HepG2 (cell line): ENCODE measurements at regions not wholly inside any gene's neighbourhood (a gene's known extent, or its start where the extent isn't known, plus 50 kb on each side); places are given as distances from the start of the nearest gene placed in this dataset.

ENCODE experiments used
- ATAC-seq: fragments of 200-7000 bp; cut with Tn5 transposase; 3 replicates; pipeline ENCODE4 v1.9.1; 2020; ENCODE audit warnings: mild to moderate bottlenecking, moderate library complexity
- BruUV-seq: library from RNA; stranded (reverse); fragments of 400-500 nt; replicated peaks from 2 replicates; lab custom pipeline; 2021; lab: Mats Ljungman, UMichigan
- CTCF ChIA-PET: fragments of 300-600 bp; formaldehyde crosslinking; extraction: SDS; loops from one replicate; lab custom pipeline; 2021; ENCODE audit warnings: low total read pairs, inconsistent platforms, low intra/inter-chr PET ratio; lab: Yijun Ruan, JAX
- POLR2A ChIA-PET: fragments of 350-600 bp; sonication (Branson Sonifier 250); formaldehyde crosslinking; loops from one replicate; lab custom pipeline; 2020; ENCODE audit warnings: antibody characterized with exemption, inconsistent platforms; lab: Yijun Ruan, JAX
- DNase-seq: peaks from one replicate; pipeline ENCODE4 v3.0.0-alpha.2; 2015; ENCODE audit warnings: low spot score
- FAIRE-seq: peaks from 3 replicates; lab custom pipeline; 2011; peaks lifted over from hg19 to GRCh38; lab: Jason Lieb, UNC
- H2AFZ ChIP-seq: one replicate; pipeline ENCODE4 v1.6.1; 2011; ENCODE audit warnings: low read length, inconsistent platforms
- H3K27ac ChIP-seq: fragments of 300-600 bp; 3 replicates; pipeline ENCODE4 v1.8.0; 2011; ENCODE audit warnings: mixed run types, mild to moderate bottlenecking, mixed read lengths, low read length, inconsistent platforms; ENCODE audit not compliant: insufficient read depth; ENCODE audit errors: extremely low read length
- H3K27me3 ChIP-seq, 2 experiments: fragments of 200-600 bp in 1 of 2; 2 replicates in 1 of 2; 3 replicates in 1 of 2; pipeline versions ENCODE4 v1.6.0 to v1.8.0; 2011; ENCODE audit warnings: low read length in 2 of 2, mild to moderate bottlenecking in 2 of 2, moderate library complexity in 2 of 2, inconsistent platforms in 1 of 2; ENCODE audit not compliant: insufficient read depth in 2 of 2, control insufficient read depth in 1 of 2
- H3K36me3 ChIP-seq, 2 experiments: fragments of 200-600 bp in 1 of 2; replicated peaks in 1 of 2; 2 replicates in 1 of 2; 3 replicates in 1 of 2; pipeline versions ENCODE4 v1.5.1 to v1.8.0; 2011; ENCODE audit warnings: low read length in 2 of 2, inconsistent platforms in 1 of 2; ENCODE audit not compliant: insufficient read depth in 2 of 2, control insufficient read depth in 1 of 2
- H3K4me1 ChIP-seq: 2 replicates; pipeline ENCODE4 v1.5.1; 2012; ENCODE audit warnings: low read length, inconsistent platforms; ENCODE audit not compliant: insufficient read depth
- H3K4me2 ChIP-seq: 2 replicates; pipeline ENCODE4 v1.6.0; 2011; ENCODE audit warnings: low read depth, low read length, inconsistent platforms
- H3K4me3 ChIP-seq, 3 experiments: fragments of 200-600 bp in 1 of 3; sonication (generic), shearing (Covaris generic) in 1 of 3; replicated peaks in 1 of 3; 2 replicates each; pipeline ENCODE4 v1.5.1; 2011 to 2016; ENCODE audit warnings: low read length in 3 of 3, inconsistent platforms in 2 of 3, low read depth in 2 of 3, mild to moderate bottlenecking in 2 of 3, control low read depth in 1 of 3, mixed read lengths in 1 of 3; ENCODE audit not compliant: insufficient read depth in 1 of 3
- H3K79me2 ChIP-seq: one replicate; pipeline ENCODE4 v1.6.1; 2011; ENCODE audit warnings: low read length, inconsistent platforms; ENCODE audit not compliant: insufficient read depth
- H3K9ac ChIP-seq: 2 replicates; pipeline ENCODE4 v1.6.0; 2011; ENCODE audit warnings: mild to moderate bottlenecking, low read depth, low read length, inconsistent platforms; ENCODE audit not compliant: insufficient read depth
- H3K9me3 ChIP-seq: 2 replicates; pipeline ENCODE4 v1.5.1; 2012; ENCODE audit warnings: mild to moderate bottlenecking, low read length
- H4K20me1 ChIP-seq: 2 replicates; pipeline ENCODE4 v1.6.0; 2011; ENCODE audit warnings: inconsistent platforms, mild to moderate bottlenecking, low read length, moderate library complexity; ENCODE audit not compliant: insufficient read depth
- RBM22 ChIP-seq: fragments of 200-400 bp; formaldehyde crosslinking; optimal IDR thresholded peaks from 2 replicates; pipeline ENCODE3; 2017; ENCODE audit warnings: mild to moderate bottlenecking, low read length, moderate library complexity
- ZNF333 ChIP-seq: sonication (generic); formaldehyde crosslinking; IDR thresholded peaks from 2 replicates; pipeline ENCODE4 v1.4.0; 2020; ENCODE audit warnings: mild to moderate bottlenecking, missing genetic modification reagents, borderline replicate concordance
- ZNF552 ChIP-seq: sonication (generic); formaldehyde crosslinking; IDR thresholded peaks from 2 replicates; pipeline ENCODE4 v1.9.0; 2022; ENCODE audit warnings: missing genetic modification reagents, mild to moderate bottlenecking, borderline replicate concordance
- ZNF629 ChIP-seq: sonication (generic); formaldehyde crosslinking; conservative IDR thresholded peaks from 2 replicates; pipeline ENCODE4 v1.5.0; 2020; ENCODE audit warnings: missing genetic modification reagents
- WGBS: methylation state at CpG from one replicate; pipeline ENCODE4 v1.1.6; 2017; ENCODE audit warnings: low lambda C conversion rate; 5-methylcytosine and 5-hydroxymethylcytosine counted together
- in situ Hi-C: cut with HindIII; loops from 2 replicates; pipeline ENCODE4 v1.10.0; 2017; ENCODE audit warnings: low pct_unique_long_range_greater_than_20kb; ENCODE audit not compliant: extremely low pct_ligation_motif_present
- intact Hi-C: fragments of 100-400 bp; cut with micrococcal nuclease; formaldehyde crosslinking; loops from one replicate; pipeline ENCODE4 v1.10.0; 2022; ENCODE audit not compliant: unreplicated experiment

GRCh38 chr12:115341442-115341841, 657.5 kb upstream of the TBX3 start:
- FAIRE-seq: no peak
- in situ Hi-C loops: no loop called here
- Histone ChIP-seq H3K9me3 (no peaks in the 10 kb centered on the region), H3K4me2 (no peak overlapping the region), H3K4me1 (no peaks in the 10 kb centered on the region), H2AFZ (no peak overlapping the region), H3K27ac (no peak overlapping the region), H3K27me3 (peaks cover 0 to 5% of the 10 kb centered on the region in 2 experiments; a peak in 1 of 5 replicates), H4K20me1 (no peaks in the 10 kb centered on the region), H3K4me3 (no peak overlapping the region)
- ChIA-PET POLR2A (no interaction called here), CTCF (no interaction called here)
- no TSS peak for BruUV-seq
- no peak for DNase-seq
- WGBS: 2% methylated on average over 4 of the region's 6 CpGs
- no peak for TF ChIP-seq ZNF552 (CRISPR knock-in tag)
- no peak for TF ChIP-seq RBM22
- TF ChIP-seq, all 625 proteins: peak for 0
- intact Hi-C loops: no loop called here
- no peaks in the 10 kb centered on the region for H3K79me2 ChIP-seq
- no peaks in the 10 kb centered on the region for H3K36me3 ChIP-seq
- no peak overlapping the region for H3K9ac ChIP-seq
- ATAC-seq: no peak

DNA sequence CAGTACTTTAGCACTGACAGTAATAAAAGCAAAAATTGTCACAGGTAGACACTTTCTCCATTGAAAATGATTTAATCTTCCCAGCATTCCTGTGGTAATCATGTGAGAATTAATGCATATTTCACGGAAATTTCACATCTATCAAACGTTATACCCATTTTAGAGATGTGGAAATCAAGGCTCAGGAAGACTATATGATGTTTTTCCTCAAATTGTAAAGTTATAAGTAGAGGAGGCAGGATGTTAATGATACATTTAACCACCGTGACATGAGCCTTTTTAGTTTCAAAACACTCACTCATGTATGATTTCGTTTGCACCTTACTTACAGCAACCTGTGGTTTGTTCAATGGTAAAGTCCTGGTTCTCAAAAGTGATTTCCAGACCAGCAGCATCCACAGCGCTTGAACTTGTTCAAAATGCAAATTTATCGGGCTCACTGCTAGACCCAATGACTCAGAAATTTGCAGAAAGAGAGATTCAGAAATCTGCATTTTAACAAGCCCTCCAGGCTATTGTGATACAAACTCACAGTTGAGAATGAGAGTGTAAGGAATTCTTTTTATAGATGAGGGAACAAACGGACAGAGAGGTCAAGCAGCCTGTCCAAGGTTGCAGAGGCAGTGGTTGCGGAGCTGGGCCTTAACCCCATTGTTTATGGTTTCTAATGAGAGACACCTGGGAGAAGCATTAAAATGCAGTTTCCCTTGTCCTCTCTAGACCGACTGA, 654.8 kb upstream of the TBX3 start:
- ChIA-PET CTCF (no interaction called here), POLR2A (no interaction called here)
- Histone ChIP-seq H3K36me3 (no peaks in the 10 kb centered on the region), H4K20me1 (no peaks in the 10 kb centered on the region), H3K4me1 (no peaks in the 10 kb centered on the region), H3K9ac (no peak overlapping the region), H3K4me2 (no peak overlapping the region), H3K27ac (no peak overlapping the region), H2AFZ (no peak overlapping the region), H3K9me3 (no peaks in the 10 kb centered on the region), H3K27me3 (peaks cover 0 to 9% of the 10 kb centered on the region in 2 experiments; a peak in 1 of 5 replicates), H3K4me3 (no peak overlapping the region), H3K79me2 (no peaks in the 10 kb centered on the region)
- peak; percentile 48; the same call in 1 of the 2 replicates for TF ChIP-seq ZNF629 (CRISPR knock-in tag)
- no peak for TF ChIP-seq ZNF333 (CRISPR knock-in tag)
- DNase-seq (no peak), ATAC-seq (no peak), FAIRE-seq (no peak)
- in situ Hi-C loops: no loop called here
- intact Hi-C loops: no loop called here
- WGBS: 33% methylated on average over 9 of the region's 9 CpGs
- no TSS peak for BruUV-seq
